ENCODE measurements at regions not wholly inside any gene's neighbourhood (a gene's known extent, or its start where the extent isn't known, plus 50 kb on each side); places are given as distances from the start of the nearest gene placed in this dataset.

DNA sequence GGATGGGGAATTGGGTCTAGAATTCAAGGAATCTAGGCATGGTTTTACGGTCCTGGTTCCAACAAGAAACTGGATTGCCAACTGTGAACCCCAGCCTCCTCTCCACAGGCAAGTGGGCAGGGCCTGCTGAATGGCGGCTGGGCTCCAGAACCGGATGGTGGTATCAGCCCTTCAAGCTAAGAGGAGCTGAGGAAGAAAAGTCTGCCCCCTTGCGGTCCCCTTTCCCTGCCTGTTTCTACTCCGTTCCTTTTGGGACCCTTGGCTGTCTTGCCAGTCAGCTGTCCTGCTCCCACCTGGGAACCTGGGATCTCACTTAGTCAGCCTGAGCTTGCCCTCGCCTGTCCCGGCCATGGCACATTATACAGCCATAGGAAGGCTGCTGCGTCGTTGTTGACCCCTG lies 234.4 kb upstream of the DAPK1 start:
- Histone ChIP-seq H3K27me3 (no peaks in the 10 kb centered on the region), H3K4me3 (no peak overlapping the region), H3K4me1 (ENCODE audit: low read depth) (no peaks in the 10 kb centered on the region), H3K9me3 (ENCODE audit: low read depth) (no peaks in the 10 kb centered on the region), H3K36me3 (no peaks in the 10 kb centered on the region), H3K27ac (no peak overlapping the region)
- TF ChIP-seq, protein P1, sequence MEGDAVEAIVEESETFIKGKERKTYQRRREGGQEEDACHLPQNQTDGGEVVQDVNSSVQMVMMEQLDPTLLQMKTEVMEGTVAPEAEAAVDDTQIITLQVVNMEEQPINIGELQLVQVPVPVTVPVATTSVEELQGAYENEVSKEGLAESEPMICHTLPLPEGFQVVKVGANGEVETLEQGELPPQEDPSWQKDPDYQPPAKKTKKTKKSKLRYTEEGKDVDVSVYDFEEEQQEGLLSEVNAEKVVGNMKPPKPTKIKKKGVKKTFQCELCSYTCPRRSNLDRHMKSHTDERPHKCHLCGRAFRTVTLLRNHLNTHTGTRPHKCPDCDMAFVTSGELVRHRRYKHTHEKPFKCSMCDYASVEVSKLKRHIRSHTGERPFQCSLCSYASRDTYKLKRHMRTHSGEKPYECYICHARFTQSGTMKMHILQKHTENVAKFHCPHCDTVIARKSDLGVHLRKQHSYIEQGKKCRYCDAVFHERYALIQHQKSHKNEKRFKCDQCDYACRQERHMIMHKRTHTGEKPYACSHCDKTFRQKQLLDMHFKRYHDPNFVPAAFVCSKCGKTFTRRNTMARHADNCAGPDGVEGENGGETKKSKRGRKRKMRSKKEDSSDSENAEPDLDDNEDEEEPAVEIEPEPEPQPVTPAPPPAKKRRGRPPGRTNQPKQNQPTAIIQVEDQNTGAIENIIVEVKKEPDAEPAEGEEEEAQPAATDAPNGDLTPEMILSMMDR (IDR thresholded peaks at IDR 0.05; ENCODE audit: low read depth, low read length): peak; percentile 11
- DNase-seq (ENCODE audit: low read depth in 1 of 2, low spot score in 1 of 2): no peak

DNA sequence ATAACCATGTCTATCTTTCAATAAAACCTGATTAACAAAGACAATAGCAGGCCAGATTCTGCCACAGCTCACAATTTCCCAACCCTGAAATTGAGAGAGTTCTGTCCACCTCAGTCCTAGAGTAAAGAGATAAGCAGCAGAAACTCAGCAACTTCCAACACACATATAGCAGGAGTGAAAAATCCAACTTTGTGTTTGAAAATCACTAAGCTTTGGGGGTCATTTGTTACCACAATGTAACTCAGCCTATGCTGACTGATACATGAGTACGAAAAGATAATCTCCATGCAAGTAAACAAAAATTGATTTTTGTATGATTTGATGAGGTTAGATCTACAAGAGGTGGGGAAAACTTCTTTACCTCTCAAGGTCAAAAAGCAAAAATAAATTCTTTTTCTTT lies 231.0 kb upstream of the DAPK1 start:
- TF ChIP-seq, protein P1 (IDR thresholded peaks at IDR 0.05; ENCODE audit: low read depth, low read length): no peak
- H3K27me3 ChIP-seq: no peaks in the 10 kb centered on the region
- no peak overlapping the region for H3K4me3 ChIP-seq
- H3K27ac ChIP-seq: no peak overlapping the region
- no peaks in the 10 kb centered on the region for H3K36me3 ChIP-seq
- H3K4me1 ChIP-seq (ENCODE audit: low read depth): no peaks in the 10 kb centered on the region
- no peaks in the 10 kb centered on the region for H3K9me3 ChIP-seq (ENCODE audit: low read depth)
- DNase-seq (ENCODE audit: low read depth in 1 of 2, low spot score in 1 of 2): no peak

DNA sequence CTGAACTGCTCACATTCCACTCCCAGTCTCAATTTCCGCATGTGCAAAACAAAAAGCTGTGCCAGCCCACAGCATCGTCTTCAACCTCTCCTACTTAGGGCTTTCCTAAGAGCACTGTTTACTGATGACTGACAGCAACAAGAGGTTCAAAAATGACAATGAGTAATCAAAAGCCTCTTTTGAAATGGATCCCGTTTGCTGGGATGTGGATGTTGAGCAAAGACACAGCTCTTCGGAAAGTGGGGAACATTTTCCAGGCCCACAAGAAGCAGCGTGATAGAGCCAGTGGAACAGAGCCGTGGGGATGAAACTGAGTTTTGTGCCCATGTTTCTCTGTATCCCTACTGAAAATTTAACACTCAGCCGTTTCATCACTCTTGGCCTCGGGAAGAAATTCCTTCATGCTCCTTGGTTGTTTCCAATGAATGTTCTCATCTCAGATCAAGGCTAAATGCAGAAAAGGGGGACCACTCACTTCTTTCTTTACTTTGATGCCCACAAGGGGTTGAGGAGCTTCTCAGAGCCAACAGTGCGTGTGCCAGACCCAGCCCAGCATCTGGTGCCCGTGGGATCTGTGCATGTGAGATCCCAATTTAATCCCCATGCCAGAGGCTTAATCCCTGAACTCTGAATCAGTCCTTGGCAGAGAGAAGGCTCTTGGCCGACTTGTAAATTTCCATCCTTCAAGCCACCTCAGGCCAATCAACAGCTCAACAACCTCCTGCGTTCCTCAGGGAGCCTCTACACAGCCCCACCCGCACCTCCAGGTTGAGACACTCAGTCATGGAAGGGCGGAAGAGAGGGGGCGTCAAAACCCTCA lies 230.2 kb upstream of the DAPK1 start:
- Histone ChIP-seq H3K4me1 (ENCODE audit: low read depth) (no peaks in the 10 kb centered on the region), H3K9me3 (ENCODE audit: low read depth) (no peaks in the 10 kb centered on the region), H3K27me3 (no peaks in the 10 kb centered on the region), H3K36me3 (no peaks in the 10 kb centered on the region), H3K4me3 (no peak overlapping the region), H3K27ac (no peak overlapping the region)
- TF ChIP-seq, protein P1 (IDR thresholded peaks at IDR 0.05; ENCODE audit: low read depth, low read length): no peak
- peak in 1 of 2 donors; percentile 51 for DNase-seq (ENCODE audit: low read depth in 1 of 2, low spot score in 1 of 2)

DNA sequence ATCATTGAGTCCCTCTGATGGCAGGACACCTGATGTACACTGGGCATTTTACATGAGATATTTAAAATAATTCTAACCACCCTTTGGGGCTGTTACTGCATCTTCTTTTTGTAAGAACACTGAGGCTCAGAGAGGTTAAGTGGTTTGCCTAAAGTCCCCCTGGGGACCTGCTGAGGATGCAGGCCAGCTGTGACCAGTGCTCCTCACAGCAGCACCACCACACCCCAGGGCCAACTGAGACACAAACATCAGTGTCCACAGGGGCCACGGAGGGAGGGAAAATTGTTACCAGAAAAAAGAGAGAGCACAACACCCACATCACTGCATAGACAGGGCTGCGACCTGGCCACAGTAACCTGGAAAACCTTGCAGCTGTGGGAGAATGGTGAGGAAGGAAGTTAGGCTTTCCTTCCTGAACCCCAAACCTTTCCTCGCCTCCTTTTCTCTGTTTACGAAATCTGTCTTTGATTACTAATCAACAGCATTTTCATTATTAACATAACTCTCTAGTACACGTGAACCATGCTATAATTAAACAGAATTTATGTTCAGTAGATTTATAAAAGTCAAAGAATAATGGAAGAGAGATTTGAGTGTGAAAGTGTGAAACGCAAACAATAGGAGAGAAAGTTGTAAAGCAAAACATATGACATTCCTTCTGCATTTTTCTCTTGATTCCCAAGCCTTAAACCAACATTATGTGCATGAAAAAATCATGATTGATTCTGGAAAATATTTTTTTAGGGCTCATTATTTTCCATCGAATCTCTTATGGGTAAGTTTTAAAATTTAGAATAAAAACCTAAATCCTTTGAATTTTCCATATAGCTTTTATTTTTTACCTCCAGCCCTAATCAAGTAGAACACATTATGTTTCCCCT lies 228.1 kb upstream of the DAPK1 start:
- TF ChIP-seq, protein P1 (IDR thresholded peaks at IDR 0.05; ENCODE audit: low read depth, low read length): no peak
- H3K4me1 ChIP-seq (ENCODE audit: low read depth): no peaks in the 10 kb centered on the region
- DNase-seq (ENCODE audit: low read depth in 1 of 2, low spot score in 1 of 2): no peak
- no peak overlapping the region for H3K4me3 ChIP-seq
- H3K27me3 ChIP-seq: no peaks in the 10 kb centered on the region
- H3K36me3 ChIP-seq: no peaks in the 10 kb centered on the region
- no peak overlapping the region for H3K27ac ChIP-seq
- H3K9me3 ChIP-seq (ENCODE audit: low read depth): no peaks in the 10 kb centered on the region

DNA sequence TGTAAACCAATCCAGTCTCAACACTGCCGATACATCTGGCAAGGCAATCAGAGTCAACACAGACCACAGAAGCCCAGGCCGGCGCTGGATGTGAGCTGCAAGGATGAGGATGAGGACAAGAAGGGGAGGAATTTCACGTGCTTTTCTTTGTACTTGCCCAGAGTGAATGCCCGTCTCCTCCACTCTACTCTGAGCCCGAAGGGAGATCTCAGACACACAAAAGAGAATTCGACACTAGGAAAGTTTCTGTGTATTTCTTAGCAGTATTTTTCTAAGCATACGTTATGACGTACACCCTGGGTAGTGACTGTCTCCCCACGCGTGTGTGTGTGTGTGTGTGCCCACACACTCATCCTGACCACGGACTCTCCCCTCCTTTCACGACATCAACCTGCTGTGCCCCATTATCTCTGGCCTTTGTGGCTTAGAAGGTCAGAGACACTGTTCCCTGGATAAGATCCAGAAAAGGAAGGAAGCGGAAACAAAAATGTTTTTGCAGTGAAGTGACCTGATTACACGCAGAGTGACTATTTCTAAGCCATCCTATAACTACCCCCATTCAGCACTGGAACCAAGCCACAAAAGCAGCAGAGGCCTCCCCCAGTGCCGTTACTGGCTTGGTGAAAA lies 227.3 kb upstream of the DAPK1 start:
- no peaks in the 10 kb centered on the region for H3K9me3 ChIP-seq (ENCODE audit: low read depth)
- TF ChIP-seq, protein P1 (IDR thresholded peaks at IDR 0.05; ENCODE audit: low read depth, low read length): no peak
- no peaks in the 10 kb centered on the region for H3K4me1 ChIP-seq (ENCODE audit: low read depth)
- no peaks in the 10 kb centered on the region for H3K27me3 ChIP-seq
- peak in 1 of 2 donors; percentile 73 for DNase-seq (ENCODE audit: low read depth in 1 of 2, low spot score in 1 of 2)
- no peak overlapping the region for H3K4me3 ChIP-seq
- peak overlapping the region; percentile 13 for H3K27ac ChIP-seq
- no peaks in the 10 kb centered on the region for H3K36me3 ChIP-seq

Data from cardiac muscle cell (in vitro differentiated cells and primary cell).